Fibroblast of mammary gland (primary cell): ENCODE measurements at regions not wholly inside any gene's neighbourhood (a gene's known extent, or its start where the extent isn't known, plus 50 kb on each side); places are given as distances from the start of the nearest gene placed in this dataset.

Source experiments
- DNase-seq: peaks from one replicate; pipeline ENCODE4 v3.0.0-alpha.2; 2010; ENCODE audit warnings: low read depth
- H3K4me3 ChIP-seq: 2 replicates; pipeline ENCODE4 v1.5.1; 2011; ENCODE audit warnings: low read depth, mild to moderate bottlenecking, low read length, moderate library complexity; ENCODE audit not compliant: control insufficient read depth
- CTCF ChIP-seq: conservative IDR thresholded peaks from 2 replicates; pipeline ENCODE4 v1.5.1; 2011; ENCODE audit warnings: low read depth, low read length, inconsistent platforms; ENCODE audit not compliant: control insufficient read depth, insufficient read depth

- peak; percentile 21 for DNase-seq
- no peak overlapping the region for H3K4me3 ChIP-seq
- no peak for TF ChIP-seq CTCF
Observed at GRCh38 chr7:91443862-91444261, 179.6 kb downstream of the FZD1 start.

- no peak for DNase-seq
- H3K4me3 ChIP-seq: no peak overlapping the region
- no peak for TF ChIP-seq CTCF
Observed at GRCh38 chr7:91446819-91447218, 182.6 kb downstream of the FZD1 start.

GRCh38 chr7:91455411-91455810, 191.2 kb downstream of the FZD1 start:
- DNase-seq: no peak
- no peak overlapping the region for H3K4me3 ChIP-seq
- no peak for TF ChIP-seq CTCF

- no peak for DNase-seq
- TF ChIP-seq CTCF: no peak
- H3K4me3 ChIP-seq: no peak overlapping the region
Observed at GRCh38 chr7:91457208-91457607, 193.0 kb downstream of the FZD1 start.

- peak; percentile 10 for DNase-seq
- no peak for TF ChIP-seq CTCF
Observed at GRCh38 chr7:91459539-91459938, 195.3 kb downstream of the FZD1 start.

GRCh38 chr7:91462316-91462715, 198.1 kb downstream of the FZD1 start:
- no peak for DNase-seq
- no peak overlapping the region for H3K4me3 ChIP-seq
- no peak for TF ChIP-seq CTCF

More at GRCh38 chr7:91459539-91459938, 195.3 kb downstream of the FZD1 start:
- H3K4me3 ChIP-seq: no peak overlapping the region

- no peak for TF ChIP-seq CTCF
- no peak for DNase-seq
- H3K4me3 ChIP-seq: no peak overlapping the region
Observed at GRCh38 chr7:91463330-91463729, 199.1 kb downstream of the FZD1 start.
